GM11168 (cell line): ENCODE measurements at regions not wholly inside any gene's neighbourhood (a gene's known extent, or its start where the extent isn't known, plus 50 kb on each side); places are given as distances from the start of the nearest gene placed in this dataset.

Experiments
- in situ Hi-C: fragments of 300-500 bp; cut with MboI; formaldehyde crosslinking; loops from one replicate; pipeline ENCODE4 v1.12.0; 2022; ENCODE audit warnings: low sequenced_read_pairs; ENCODE audit not compliant: unreplicated experiment

DNA sequence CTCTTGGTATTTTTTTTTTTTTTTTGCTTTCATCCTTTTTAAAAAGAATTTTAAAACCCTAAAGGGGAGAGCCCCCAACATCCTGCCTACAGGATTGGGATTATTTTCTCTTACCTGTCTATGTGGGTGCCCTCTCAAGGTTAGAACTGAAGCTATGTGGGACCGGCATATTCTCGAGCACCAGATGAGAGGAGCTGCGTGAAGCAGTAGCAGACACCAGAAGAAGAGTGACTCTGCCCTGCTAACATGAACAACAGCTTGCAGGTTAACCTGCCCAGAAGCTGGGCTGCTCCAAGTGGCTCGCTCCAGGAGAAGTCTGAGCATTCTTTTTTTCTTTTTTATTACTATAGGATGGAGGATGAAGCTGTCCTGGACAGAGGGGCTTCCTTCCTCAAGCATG lies 102.6 kb upstream of the SLC4A4 start:
- in situ Hi-C loops: no loop called here

DNA sequence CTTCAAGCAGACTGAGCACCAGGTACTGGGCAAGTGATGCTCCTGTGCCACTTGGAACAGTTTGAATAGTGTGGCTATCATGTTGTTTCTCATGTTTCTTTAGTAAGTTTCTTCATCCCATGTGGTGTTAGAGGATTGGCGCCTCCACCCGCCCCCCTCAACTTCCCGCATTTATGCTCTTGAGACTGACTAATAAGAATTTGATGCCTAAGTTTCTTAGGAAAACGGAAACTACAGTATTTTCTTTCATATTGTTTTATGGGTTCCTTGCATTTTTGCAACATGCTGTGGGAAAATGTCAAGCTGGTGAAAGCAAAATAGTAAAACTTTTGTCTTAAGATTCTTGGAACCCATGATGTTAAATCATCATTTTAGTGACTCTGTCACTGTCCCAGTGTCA lies 101.2 kb upstream of the SLC4A4 start:
- in situ Hi-C loops: no loop called here

DNA sequence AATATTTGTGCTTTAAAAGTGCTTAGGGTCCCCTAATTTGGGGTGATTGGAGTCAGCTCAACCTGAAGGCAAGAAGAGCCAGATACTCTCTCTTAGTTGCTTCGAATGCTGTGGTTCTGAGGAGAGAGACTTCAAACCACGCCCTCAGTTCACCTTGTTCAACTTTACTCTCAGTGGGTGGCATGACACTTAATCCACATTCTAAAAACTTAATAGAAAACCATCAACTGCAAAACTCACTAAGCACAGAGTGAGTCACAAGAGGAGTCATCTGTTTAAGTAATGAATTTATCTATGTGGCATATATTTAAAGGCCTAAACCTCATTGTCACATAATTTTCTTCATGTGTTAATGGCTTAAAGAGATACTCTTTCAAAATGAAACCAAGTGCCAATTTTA lies 99.5 kb upstream of the SLC4A4 start:
- in situ Hi-C loops: no loop called here

DNA sequence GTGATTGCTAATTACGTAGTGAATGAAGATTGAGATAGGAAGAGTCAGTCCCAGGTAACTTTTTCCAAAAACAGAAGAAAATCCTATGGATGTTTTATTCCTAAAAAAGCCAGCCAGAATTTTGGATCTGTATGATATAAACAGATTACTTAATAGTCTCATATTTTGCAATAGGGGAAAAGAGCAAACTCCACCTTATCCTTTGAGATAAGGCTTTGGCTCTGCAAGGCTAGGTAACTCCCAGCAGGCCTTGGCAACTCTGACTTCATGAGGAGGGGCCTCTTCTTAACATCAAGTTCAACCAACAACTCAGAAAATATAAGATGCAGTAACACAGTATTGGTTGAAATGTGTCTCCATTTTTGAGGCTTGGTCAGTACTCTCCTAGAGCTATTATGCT lies 98.7 kb upstream of the SLC4A4 start:
- in situ Hi-C loops: no loop called here

DNA sequence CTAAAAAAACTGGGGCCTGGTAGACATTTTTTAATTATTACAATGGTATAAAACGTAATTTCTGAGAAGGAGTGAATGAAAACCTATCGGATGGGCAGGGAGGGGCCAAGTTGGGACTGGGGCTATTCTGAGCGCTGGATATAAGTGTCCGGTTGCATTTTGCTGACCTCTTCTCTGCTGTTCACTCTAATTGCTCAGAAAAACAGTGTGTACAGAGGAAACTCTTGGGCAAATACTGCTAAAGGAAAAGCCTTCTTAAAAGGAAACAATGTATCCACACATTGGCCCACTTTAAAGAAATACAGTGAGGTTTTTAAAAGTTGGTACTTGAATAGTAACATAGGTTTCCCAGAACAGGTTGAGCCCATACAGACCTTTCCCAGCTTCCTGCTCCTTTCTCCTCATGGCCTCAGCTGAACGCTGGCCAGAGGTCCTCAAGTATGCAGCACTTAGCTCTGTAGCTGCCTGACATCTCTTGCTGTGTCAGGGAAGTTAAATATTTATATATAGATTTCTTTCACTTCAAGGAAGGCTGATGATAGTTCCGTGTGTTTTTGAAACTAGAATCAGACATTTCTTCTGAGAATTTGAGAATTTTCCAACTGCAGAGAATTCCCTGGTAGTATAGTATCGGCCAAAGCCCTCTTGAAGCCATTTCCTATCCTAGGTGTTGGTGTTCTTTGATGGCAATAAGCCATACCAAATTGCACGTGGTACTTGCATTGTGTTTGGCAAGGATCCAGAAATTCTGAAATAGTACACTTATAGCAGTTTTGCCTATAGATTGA lies 97.1 kb upstream of the SLC4A4 start:
- in situ Hi-C loops: no loop called here

DNA sequence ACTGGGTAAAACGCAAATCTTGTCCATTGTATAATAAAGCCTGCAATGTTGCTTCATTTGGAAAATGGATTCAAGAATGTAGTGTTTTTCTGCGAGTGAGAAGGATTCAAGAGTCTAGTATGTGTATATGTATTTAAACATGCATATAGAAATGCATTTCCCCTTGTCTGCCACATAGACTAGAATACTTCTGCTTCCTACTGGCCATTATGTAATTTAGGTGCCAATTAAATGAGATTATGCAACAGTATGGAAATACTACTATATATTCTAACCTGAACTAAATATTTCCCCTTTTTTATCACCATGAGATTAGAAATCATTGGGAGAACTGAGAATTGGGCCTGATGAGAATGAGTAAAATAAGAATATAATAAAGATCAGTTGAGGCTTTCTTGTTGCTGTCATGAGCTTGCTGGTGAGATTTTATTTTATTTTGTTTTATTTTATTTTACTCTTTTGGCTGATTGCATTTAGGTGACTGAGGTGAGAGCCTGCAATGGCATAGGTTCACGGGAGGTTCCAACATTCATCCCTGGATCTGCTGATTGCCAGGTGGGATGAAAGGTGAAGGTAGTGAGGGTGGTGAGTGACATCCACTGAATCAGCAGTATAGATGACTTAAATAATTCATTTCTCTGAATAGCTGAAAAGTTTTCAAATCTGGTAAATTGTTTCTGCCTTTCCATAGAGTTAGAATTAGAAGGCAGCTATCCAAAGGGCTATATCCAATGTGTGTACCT lies 95.6 kb upstream of the SLC4A4 start:
- in situ Hi-C loops: no loop called here

DNA sequence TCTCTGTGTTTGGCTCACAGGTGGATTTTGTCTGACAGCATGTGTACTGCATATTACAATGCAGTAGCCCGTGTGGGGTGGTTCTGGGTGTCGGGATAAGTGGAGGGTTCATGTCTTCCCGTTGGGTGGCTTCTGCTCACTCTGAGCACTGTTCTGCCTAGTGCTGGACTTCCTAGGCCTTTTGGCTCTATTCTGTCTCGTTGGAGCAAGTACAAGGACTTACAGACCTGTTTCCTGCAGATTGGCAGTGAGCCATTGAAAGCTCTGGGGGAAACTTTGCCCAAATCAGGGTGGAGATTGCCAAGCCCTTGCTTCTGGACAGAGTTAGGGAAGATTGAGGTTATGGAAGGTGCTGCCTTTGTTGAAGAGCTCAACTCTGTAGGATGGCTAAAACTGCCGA lies 91.1 kb upstream of the SLC4A4 start:
- in situ Hi-C loops: no loop called here

DNA sequence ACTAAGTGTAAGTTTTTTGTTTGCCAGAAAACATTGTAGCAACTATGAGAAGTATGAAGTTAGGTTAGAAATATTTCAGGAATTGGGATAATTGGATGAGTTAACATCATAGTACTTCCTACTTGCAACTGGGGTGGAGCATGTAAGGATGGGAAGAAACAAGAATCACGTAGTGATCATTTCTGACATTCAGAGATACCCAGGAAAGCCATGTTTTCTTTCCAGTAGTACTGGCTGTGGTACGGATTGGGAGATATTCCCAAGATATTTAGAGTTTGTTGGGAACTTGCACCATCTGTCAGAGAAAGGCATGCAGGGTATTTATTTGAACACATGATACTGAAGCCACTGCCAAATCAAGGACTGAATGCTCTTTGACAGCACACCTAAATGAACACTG lies 87.6 kb upstream of the SLC4A4 start:
- in situ Hi-C loops: loop anchor here (25.0 kb wide), 1 partner anchor 461 kb away; no protein-coding TSS in a partner anchor

DNA sequence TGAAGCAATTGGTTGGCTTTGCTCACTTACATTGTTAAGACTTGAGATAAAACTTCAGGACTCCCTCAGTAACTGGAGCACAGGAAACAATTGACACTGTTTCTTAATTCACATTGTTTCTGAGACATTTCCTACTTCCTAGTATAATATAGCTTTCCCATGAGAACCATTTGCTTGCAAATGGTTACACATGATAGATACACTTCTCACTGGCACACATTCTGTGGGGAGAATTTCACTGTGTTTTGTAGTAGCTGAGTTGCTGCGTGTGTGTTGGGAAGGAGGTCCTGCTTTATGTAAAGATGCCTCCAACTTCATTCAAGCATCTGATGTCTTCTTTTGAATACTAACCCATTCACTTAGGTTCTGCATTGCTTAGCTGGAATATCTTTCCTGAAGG lies 85.3 kb upstream of the SLC4A4 start:
- in situ Hi-C loops: loop anchor here (25.0 kb wide), 1 partner anchor 459 kb away; no protein-coding TSS in a partner anchor

DNA sequence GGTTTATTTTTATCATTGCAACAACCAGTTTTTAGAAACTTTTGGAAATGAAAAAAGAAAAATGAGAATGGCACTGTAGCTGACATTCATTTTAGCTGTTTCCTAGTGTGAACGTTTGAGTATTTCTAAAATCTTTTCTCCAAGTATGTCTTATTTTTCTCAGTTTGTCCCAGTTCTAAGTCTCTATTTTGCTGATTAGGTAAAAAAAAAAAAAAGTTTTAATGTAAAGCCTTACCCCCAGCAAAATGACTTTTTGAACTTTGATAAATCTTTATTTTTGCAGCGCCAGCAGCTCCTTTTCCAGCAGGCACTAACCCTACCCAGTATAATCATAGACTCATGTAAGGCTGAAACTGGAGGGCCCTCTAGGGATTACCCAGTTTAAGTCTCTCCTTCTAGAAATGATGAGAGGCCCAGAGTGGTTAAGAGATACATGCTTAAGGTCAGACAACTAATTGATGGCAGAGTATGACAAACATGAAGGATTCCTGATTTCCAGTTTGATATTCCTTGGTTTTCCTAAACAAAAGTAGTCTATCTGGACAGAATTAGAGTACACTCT lies 84.3 kb upstream of the SLC4A4 start:
- in situ Hi-C loops: loop anchor here (25.0 kb wide), 1 partner anchor 458 kb away; no protein-coding TSS in a partner anchor

DNA sequence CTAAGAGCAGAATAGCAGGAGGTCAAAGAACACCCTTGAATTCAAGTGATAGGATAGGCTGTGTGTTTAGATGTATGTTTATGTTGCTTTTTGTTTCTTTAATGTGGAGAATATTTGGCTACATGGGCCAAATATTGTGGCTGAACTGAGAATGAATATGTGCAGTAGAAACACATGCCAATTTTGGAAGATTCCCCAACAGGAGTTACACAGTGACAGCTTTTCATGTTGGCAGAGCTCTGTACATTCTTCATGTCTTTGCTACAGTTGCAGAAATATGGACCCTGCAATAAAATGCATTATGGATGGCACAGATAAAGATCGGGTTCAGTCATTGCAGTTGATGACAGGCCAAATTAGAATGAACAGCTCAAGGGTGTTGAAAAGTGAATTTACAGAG lies 82.8 kb upstream of the SLC4A4 start:
- in situ Hi-C loops: loop anchor here (25.0 kb wide), 1 partner anchor 456 kb away; no protein-coding TSS in a partner anchor

DNA sequence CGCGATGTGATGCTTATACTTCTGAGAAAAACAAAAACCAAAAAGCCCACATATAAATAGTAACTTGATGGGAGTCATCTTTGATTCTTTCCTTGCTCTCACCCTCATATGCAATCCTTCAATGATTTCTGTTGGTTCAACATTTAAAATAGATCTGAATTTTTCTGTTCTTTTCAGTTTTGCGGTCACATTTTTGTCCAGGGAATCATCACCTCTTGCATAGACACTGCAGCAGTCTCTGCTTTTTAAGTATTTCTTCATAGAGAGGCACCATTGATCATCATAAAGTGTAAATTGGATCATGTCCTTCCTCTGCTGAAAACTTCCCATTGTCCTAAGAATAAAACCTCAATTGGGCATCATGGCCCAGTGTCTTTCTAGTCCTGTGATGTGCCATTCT lies 81.1 kb upstream of the SLC4A4 start:
- in situ Hi-C loops: loop anchor here (25.0 kb wide), 1 partner anchor 455 kb away; no protein-coding TSS in a partner anchor

DNA sequence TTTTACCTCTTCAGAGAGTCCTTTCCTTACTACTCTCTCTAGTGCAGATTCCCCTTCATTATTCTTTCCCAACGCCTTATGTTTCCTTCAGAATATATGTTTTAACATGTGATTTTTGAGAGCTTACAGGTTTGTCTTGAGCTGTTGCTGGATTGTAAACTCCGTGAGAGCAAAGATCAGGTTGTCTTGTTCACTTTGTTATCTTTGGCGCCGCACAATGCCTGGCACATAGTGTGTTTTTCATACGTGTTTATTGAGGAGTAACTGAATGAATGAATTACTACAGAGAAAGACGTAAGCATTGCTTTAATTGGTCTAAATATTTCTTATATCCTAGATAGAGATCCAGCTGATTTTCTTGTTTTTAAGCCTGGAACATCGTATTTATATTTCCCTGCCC lies 80.5 kb upstream of the SLC4A4 start:
- in situ Hi-C loops: loop anchor here (25.0 kb wide), 1 partner anchor 454 kb away; no protein-coding TSS in a partner anchor

DNA sequence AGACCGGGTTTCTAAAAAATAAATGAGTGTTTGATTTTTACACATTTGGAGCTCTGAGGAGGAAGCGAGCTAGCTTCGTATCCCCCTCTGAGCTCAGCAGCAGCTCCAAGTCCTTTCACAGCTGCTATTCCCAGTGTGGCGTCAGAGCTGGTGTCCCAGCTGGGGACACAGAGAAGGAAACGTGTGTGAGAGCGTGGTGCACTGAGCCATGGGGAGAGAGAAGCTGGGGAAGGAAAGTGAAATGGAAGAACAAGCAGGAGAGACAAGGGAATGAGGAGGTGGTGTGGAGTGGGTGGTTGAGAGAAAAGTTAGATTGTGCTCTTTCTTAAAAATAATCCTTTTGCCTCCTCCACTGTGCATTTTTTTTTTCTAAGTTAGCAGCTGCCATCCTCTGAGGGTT lies 79.5 kb upstream of the SLC4A4 start:
- in situ Hi-C loops: loop anchor here (25.0 kb wide), 1 partner anchor 453 kb away; no protein-coding TSS in a partner anchor

DNA sequence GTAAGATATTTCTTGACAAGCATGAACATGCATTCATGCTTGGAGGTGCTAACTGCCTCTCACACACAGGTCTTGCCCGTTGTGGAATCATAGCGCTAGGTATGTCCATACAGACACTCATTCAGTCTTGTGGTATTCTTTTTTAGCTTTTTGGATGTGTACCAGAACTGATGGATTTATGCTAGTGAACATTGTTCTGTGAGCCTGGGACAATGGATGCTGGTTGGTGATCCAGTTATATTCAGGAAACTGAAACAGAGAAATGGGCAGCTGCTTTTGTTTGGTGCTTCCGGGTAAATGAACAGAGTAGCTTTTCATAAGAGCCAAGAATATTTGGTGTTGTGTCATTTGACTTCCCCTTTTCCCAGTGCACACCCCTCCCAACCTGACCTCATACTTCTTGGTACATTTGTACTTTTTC lies 78.9 kb upstream of the SLC4A4 start:
- in situ Hi-C loops: loop anchor here (25.0 kb wide), 1 partner anchor 452 kb away; no protein-coding TSS in a partner anchor

DNA sequence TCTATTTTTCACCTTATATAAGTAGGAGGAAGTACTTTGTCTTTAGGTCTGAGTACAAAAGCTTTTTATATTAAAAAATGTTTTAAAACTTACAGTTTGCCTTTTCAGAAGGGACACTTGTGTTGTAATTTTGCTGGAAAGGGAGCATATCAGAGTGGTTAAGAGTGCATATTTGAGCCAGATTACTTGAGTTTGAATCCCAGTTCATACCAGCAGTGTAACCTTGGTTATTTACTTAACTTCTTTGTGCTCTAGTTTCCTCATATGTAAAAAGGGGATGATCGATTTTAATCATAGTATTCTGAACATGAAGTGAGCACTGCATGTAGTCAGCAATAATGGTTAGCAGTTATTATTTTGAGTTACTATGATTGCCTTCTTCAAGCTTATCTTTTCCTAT lies 78.3 kb upstream of the SLC4A4 start:
- in situ Hi-C loops: loop anchor here (25.0 kb wide), 1 partner anchor 452 kb away; no protein-coding TSS in a partner anchor

DNA sequence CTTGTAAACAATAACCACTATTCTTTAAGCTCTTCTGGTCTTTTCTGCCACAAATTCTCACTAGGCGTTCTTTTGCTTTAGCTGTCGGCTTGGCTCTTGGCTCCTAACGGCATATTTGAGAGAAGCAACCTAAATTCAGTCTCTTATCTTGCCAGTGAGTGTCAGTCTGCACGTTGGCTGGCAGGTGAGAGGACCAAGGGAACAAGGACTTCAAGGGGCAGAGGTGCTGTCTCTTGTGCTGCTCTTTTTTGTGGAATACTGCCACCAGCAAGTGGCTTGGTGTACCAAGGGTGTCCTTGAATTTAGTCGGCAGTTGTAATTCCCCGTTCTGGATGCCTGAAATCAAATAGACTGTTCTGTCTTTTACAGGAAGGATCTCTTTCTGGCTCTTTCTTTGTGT lies 77.8 kb upstream of the SLC4A4 start:
- in situ Hi-C loops: loop anchor here (25.0 kb wide), 1 partner anchor 451 kb away; no protein-coding TSS in a partner anchor

DNA sequence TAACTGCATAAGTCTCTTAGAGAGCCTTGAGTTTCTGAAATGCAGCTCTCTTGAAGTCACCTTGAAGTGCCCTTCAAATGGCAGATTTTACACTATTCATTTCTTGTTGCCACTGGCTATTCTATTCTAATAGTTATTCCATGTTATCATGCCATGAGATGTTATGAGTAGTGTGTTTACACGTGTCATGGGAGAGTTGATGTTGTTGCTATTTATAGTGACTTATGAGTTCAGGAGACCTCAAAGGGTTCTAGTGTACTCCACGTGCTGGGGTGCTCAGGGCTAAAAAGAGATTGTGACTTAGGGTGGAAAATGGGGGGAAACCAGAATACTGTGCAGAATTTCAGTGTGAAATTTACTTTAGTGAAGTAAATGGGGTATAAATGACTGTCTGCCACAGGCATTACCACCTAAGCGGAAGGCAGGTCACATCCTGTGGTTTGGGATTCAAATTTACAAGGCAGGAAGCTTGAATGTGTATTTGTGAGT lies 77.1 kb upstream of the SLC4A4 start:
- in situ Hi-C loops: loop anchor here (25.0 kb wide), 1 partner anchor 451 kb away; no protein-coding TSS in a partner anchor

DNA sequence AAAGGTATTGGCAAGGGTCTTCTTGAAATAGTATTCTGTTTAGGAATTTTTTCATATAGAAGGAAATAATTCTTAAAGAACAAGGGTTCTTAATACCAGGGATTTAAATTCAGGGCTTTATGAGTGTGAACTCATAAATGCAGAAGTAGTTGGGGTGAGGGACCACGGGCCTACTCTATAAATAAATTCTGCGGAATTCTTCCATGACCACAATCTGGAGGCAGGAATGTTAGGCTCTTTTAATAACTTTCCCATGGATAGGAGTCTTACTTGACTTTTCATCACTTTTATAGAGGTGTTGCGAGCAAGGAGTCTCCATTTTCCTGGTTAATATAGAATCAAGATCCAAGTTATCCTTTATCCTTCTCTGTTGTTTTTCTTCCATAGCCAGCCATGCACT lies 76.7 kb upstream of the SLC4A4 start:
- in situ Hi-C loops: loop anchor here (25.0 kb wide), 1 partner anchor 450 kb away; no protein-coding TSS in a partner anchor

DNA sequence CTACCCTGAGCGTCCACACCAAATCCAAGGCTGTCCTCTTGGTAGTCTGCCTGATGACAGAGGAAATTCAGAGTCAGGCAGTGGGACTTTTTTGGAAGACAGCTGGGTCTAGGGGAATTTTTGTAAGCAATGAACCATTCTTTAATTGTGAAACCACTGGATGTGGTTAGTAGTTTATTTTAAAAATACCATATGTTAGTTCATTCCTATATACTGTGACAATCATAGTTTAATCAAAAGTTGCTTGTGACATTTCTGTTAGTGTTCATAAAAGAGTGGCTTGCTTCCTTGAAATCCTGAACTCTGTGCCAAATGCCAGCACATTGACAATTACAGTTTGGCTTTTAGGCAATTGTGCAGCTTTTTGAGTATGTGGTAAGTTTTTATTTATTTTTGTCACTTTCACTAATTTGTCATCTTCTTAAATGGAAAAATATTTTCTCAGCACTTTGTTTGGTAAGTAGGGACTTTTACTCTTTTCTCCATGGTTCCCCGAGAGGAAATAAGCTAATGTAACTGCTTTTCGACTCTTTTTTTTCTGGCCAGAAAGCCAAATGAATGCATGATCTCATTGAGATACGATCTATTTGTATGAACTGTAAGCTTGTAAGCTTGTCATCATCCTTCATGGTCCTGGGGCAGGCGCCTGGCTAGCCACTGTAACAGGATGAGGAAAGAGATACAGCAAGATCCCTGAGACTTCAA lies 72.6 kb upstream of the SLC4A4 start:
- in situ Hi-C loops: loop anchor here (25.0 kb wide), 1 partner anchor 446 kb away; no protein-coding TSS in a partner anchor
